GM12865 (cell line): ENCODE measurements at regions not wholly inside any gene's neighbourhood (a gene's known extent, or its start where the extent isn't known, plus 50 kb on each side); places are given as distances from the start of the nearest gene placed in this dataset.
"Not testable (repeated sequence)": the region's sequence is repeated elsewhere in the genome, so short reads cannot be mapped to it uniquely, and the experiment has no call there.

Experiments
- DNase-seq: peaks from one replicate; pipeline ENCODE4 v3.0.0; 2010; ENCODE audit warnings: low read depth
- H3K4me3 ChIP-seq: 2 replicates; pipeline ENCODE4 v1.5.1; 2011; ENCODE audit warnings: mild to moderate bottlenecking, low read depth, low read length, control low read depth
- CTCF ChIP-seq: IDR thresholded peaks from 2 replicates; pipeline ENCODE4 v1.5.1; 2011; ENCODE audit warnings: low read length, control low read depth, low read depth, inconsistent platforms; ENCODE audit not compliant: insufficient read depth; ENCODE audit errors: missing control alignments

- no peak overlapping the region for H3K4me3 ChIP-seq
- no peak for TF ChIP-seq CTCF
- DNase-seq = no peak
These were observed 71.6 kb downstream of the TFAP2A start for GRCh38 chr6:10343320-10343719.

GRCh38 chr6:10341605-10342004 is 73.3 kb downstream of the TFAP2A start:
- no peak overlapping the region for H3K4me3 ChIP-seq
- no peak for DNase-seq
- no peak for TF ChIP-seq CTCF

- no peak for TF ChIP-seq CTCF
- DNase-seq = no peak
- H3K4me3 ChIP-seq = no peak overlapping the region
These were observed 76.7 kb downstream of the TFAP2A start for GRCh38 chr6:10338151-10338550.

GRCh38 chr6:10337376-10337775 is 77.5 kb downstream of the TFAP2A start:
- DNase-seq, H3K4me3 ChIP-seq: not testable (repeated sequence)

- no peak for TF ChIP-seq CTCF
- no peak for DNase-seq
- H3K4me3 ChIP-seq = no peak overlapping the region
These were observed 82.8 kb downstream of the TFAP2A start for GRCh38 chr6:10332111-10332510.

- DNase-seq = no peak
- H3K4me3 ChIP-seq = no peak overlapping the region
- no peak for TF ChIP-seq CTCF
These were observed 83.4 kb downstream of the TFAP2A start for GRCh38 chr6:10331334-10331968.

- H3K4me3 ChIP-seq = no peak overlapping the region
- DNase-seq = no peak
- TF ChIP-seq CTCF = no peak
These were observed 84.4 kb downstream of the TFAP2A start for GRCh38 chr6:10330515-10330914.
